PC-3 (cell line): ENCODE measurements at regions not wholly inside any gene's neighbourhood (a gene's known extent, or its start where the extent isn't known, plus 50 kb on each side); places are given as distances from the start of the nearest gene placed in this dataset.

Source experiments
- ATAC-seq: fragments of 200-7000 bp; cut with Tn5 transposase; 2 replicates; pipeline ENCODE4 v1.9.1; 2020; ENCODE audit warnings: mild to moderate bottlenecking, moderate library complexity
- BruUV-seq: library from RNA; stranded (reverse); fragments of 400-500 nt; replicated peaks from 2 replicates; lab custom pipeline; 2021; lab: Mats Ljungman, UMichigan
- CTCF ChIA-PET: fragments of 300-600 bp; sonication (Branson Sonifier 250); formaldehyde crosslinking; loops from one replicate; lab custom pipeline; 2022; ENCODE audit warnings: antibody characterized with exemption; lab: Charles Lee
- POLR2A ChIA-PET: fragments of 300-600 bp; sonication (Branson Sonifier 250); formaldehyde crosslinking; loops from one replicate; lab custom pipeline; 2022; ENCODE audit warnings: antibody characterized with exemption; ENCODE audit not compliant: unreplicated experiment; lab: Charles Lee
- DNase-seq: peaks from one replicate; pipeline ENCODE4 v3.0.0-alpha.2; 2015
- H2AFZ ChIP-seq: fragments of 300-600 bp; sonication (generic); 2 replicates; pipeline ENCODE4 v1.6.0; 2016; ENCODE audit warnings: antibody characterized with exemption, low read length
- H3F3A ChIP-seq: fragments of 300-600 bp; sonication (generic); one replicate; pipeline ENCODE4 v1.6.0; 2017; ENCODE audit warnings: antibody characterized with exemption, low read length, control low read depth, mild to moderate bottlenecking; ENCODE audit not compliant: unreplicated experiment
- H3K27ac ChIP-seq: fragments of 300-600 bp; sonication (generic); 2 replicates; pipeline ENCODE4 v1.5.1; 2016; ENCODE audit warnings: mild to moderate bottlenecking, low read length
- H3K27me3 ChIP-seq: fragments of 300-600 bp; sonication (generic); 2 replicates; pipeline ENCODE4 v1.6.1; 2016; ENCODE audit warnings: low read length, mixed read lengths
- H3K36me3 ChIP-seq: fragments of 300-600 bp; sonication (generic); 2 replicates; pipeline ENCODE4 v1.6.1; 2016; ENCODE audit warnings: low read depth, mixed run types, low read length, mixed read lengths
- H3K4me1 ChIP-seq: fragments of 300-600 bp; sonication (generic); 2 replicates; pipeline ENCODE4 v1.5.1; 2016; ENCODE audit warnings: low read length; ENCODE audit not compliant: insufficient read depth
- H3K4me2 ChIP-seq: fragments of 300-600 bp; sonication (generic); 2 replicates; pipeline ENCODE4 v1.6.0; 2016; ENCODE audit warnings: low read length
- H3K4me3 ChIP-seq: fragments of 300-600 bp; sonication (generic); 2 replicates; pipeline ENCODE4 v1.5.1; 2016; ENCODE audit warnings: mild to moderate bottlenecking, low read length, mixed read lengths
- H3K79me2 ChIP-seq: fragments of 300-600 bp; sonication (generic); 2 replicates; pipeline ENCODE4 v1.6.1; 2017; ENCODE audit warnings: low read length, mixed read lengths
- H3K9ac ChIP-seq: fragments of 300-600 bp; sonication (generic); 2 replicates; pipeline ENCODE4 v1.6.0; 2016; ENCODE audit warnings: mild to moderate bottlenecking, low read length
- H3K9me2 ChIP-seq: fragments of 300-600 bp; sonication (generic); replicated peaks from 2 replicates; pipeline ENCODE4 v1.6.1; 2016; ENCODE audit warnings: mixed run types, low read length, mixed read lengths
- H3K9me3 ChIP-seq: fragments of 300-600 bp; sonication (generic); 2 replicates; pipeline ENCODE4 v1.6.1; 2016; ENCODE audit warnings: low read length, mixed read lengths
- H4K20me1 ChIP-seq: fragments of 300-600 bp; sonication (generic); 2 replicates; pipeline ENCODE4 v1.6.1; 2016; ENCODE audit warnings: low read length, mixed read lengths
- CTCF ChIP-seq: fragments of 300-600 bp; sonication (generic); conservative IDR thresholded peaks from 2 replicates; pipeline ENCODE4 v1.5.1; 2017; ENCODE audit warnings: antibody characterized with exemption, low read depth, mild to moderate bottlenecking, low read length
- EZH2 ChIP-seq: fragments of 300-600 bp; sonication (generic); IDR thresholded peaks from one replicate; pipeline ENCODE4 v1.6.1; 2017; ENCODE audit warnings: antibody characterized with exemption, mild to moderate bottlenecking, low read length; ENCODE audit not compliant: unreplicated experiment
- EZH2phosphoT487 ChIP-seq: fragments of 300-600 bp; sonication (generic); IDR thresholded peaks from 2 replicates; pipeline ENCODE4 v1.6.1; 2018; ENCODE audit warnings: mild to moderate bottlenecking, antibody characterized with exemption, low read length, borderline replicate concordance
- intact Hi-C: fragments of 100-400 bp; cut with micrococcal nuclease; formaldehyde crosslinking; loops from 2 replicates; pipeline ENCODE4 v1.9.0; 2023

GRCh38 chr21:28104346-28104745, 888.3 kb downstream of the LTN1 start:
- CTCF ChIA-PET = no interaction called here
- intact Hi-C loops = no loop called here

GRCh38 chr21:28100366-28100765, 892.3 kb downstream of the LTN1 start:
- CTCF ChIA-PET = no interaction called here
- H3K36me3 ChIP-seq = no peaks in the 10 kb centered on the region
- TF ChIP-seq CTCF (no peak), EZH2phosphoT487 (no peak), EZH2 (no peak)
- no peak overlapping the region for H3K9ac ChIP-seq
- H3K9me2 ChIP-seq = no peaks in the 10 kb centered on the region
- no TSS peak for BruUV-seq
- no peaks in the 10 kb centered on the region for H3K27me3 ChIP-seq
- no peaks in the 10 kb centered on the region for H4K20me1 ChIP-seq
- H2AFZ ChIP-seq = no peak overlapping the region
- H3F3A ChIP-seq = no peaks in the 10 kb centered on the region
- H3K4me2 ChIP-seq = no peak overlapping the region
- POLR2A ChIA-PET = no interaction called here
- no peak for DNase-seq
- intact Hi-C loops = no loop called here
- H3K27ac ChIP-seq = no peak overlapping the region
- H3K79me2 ChIP-seq = no peaks in the 10 kb centered on the region
- no peak overlapping the region for H3K4me3 ChIP-seq
- no peak for ATAC-seq
- no peaks in the 10 kb centered on the region for H3K9me3 ChIP-seq
- H3K4me1 ChIP-seq = no peaks in the 10 kb centered on the region

More at GRCh38 chr21:28104346-28104745, 888.3 kb downstream of the LTN1 start:
- H3K9me2 ChIP-seq = no peaks in the 10 kb centered on the region
- no TSS peak for BruUV-seq
- no peak overlapping the region for H3K9ac ChIP-seq
- no peaks in the 10 kb centered on the region for H3F3A ChIP-seq
- DNase-seq (no peak), ATAC-seq (no peak)
- POLR2A ChIA-PET = no interaction called here
- no peak overlapping the region for H3K4me2 ChIP-seq
- H3K4me3 ChIP-seq = no peak overlapping the region
- H3K9me3 ChIP-seq = no peaks in the 10 kb centered on the region
- H3K27me3 ChIP-seq = no peaks in the 10 kb centered on the region
- no peak overlapping the region for H3K27ac ChIP-seq
- H3K4me1 ChIP-seq = no peaks in the 10 kb centered on the region
- no peak for TF ChIP-seq EZH2phosphoT487
- TF ChIP-seq CTCF = no peak
- no peak for TF ChIP-seq EZH2
- no peaks in the 10 kb centered on the region for H4K20me1 ChIP-seq
- H2AFZ ChIP-seq = no peak overlapping the region
- H3K36me3 ChIP-seq = no peaks in the 10 kb centered on the region
- no peaks in the 10 kb centered on the region for H3K79me2 ChIP-seq

GRCh38 chr21:28099001-28099705, 893.5 kb downstream of the LTN1 start:
- POLR2A ChIA-PET = interaction anchor here (0.6 kb wide), 1 partner anchor 43 kb away, joined by 7 read pairs; no protein-coding TSS in a partner anchor
- H3K27ac ChIP-seq = no peak overlapping the region
- no peak for ATAC-seq
- BruUV-seq = no TSS peak
- H3K79me2 ChIP-seq = no peaks in the 10 kb centered on the region
- CTCF ChIA-PET = interaction anchor here (0.7 kb wide), 1 partner anchor 87 kb away, joined by 21 read pairs; no protein-coding TSS in a partner anchor
- no peaks in the 10 kb centered on the region for H3K9me3 ChIP-seq
- no peaks in the 10 kb centered on the region for H4K20me1 ChIP-seq
- no peak overlapping the region for H2AFZ ChIP-seq
- H3K27me3 ChIP-seq = no peaks in the 10 kb centered on the region
- H3K9ac ChIP-seq = no peak overlapping the region
- no peak overlapping the region for H3K4me3 ChIP-seq
- no peaks in the 10 kb centered on the region for H3F3A ChIP-seq
- no peaks in the 10 kb centered on the region for H3K4me1 ChIP-seq
- no peak overlapping the region for H3K4me2 ChIP-seq
- no peak for DNase-seq
- intact Hi-C loops = no loop called here
- H3K36me3 ChIP-seq = no peaks in the 10 kb centered on the region
- H3K9me2 ChIP-seq = no peaks in the 10 kb centered on the region
- TF ChIP-seq CTCF (no peak), EZH2phosphoT487 (no peak), EZH2 (no peak)
